ENCODE measurements at regions not wholly inside any gene's neighbourhood (a gene's known extent, or its start where the extent isn't known, plus 50 kb on each side); places are given as distances from the start of the nearest gene placed in this dataset.

GRCh38 chr3:86794361-86795065 lies 196.4 kb downstream of the VGLL3 start:
- no peak overlapping the region for H3K4me3 ChIP-seq (ENCODE audit: low read depth, low read length)
- no peak for TF ChIP-seq CTCF (IDR thresholded peaks at IDR 0.05; ENCODE audit: low read depth, low read length, missing control alignments)
- no peak for DNase-seq (ENCODE audit: low read depth)

- no peak overlapping the region for H3K4me3 ChIP-seq (ENCODE audit: low read depth, low read length)
- no peak for TF ChIP-seq CTCF (IDR thresholded peaks at IDR 0.05; ENCODE audit: low read depth, low read length, missing control alignments)
- DNase-seq (ENCODE audit: low read depth): no peak
These were observed 197.2 kb downstream of the VGLL3 start for GRCh38 chr3:86793786-86794185.

- DNase-seq (ENCODE audit: low read depth): no peak
- TF ChIP-seq CTCF (IDR thresholded peaks at IDR 0.05; ENCODE audit: low read depth, low read length, missing control alignments): no peak
These were observed 198.6 kb downstream of the VGLL3 start for GRCh38 chr3:86792316-86792715.

GRCh38 chr3:86790884-86791549 lies 199.9 kb downstream of the VGLL3 start:
- no peak for DNase-seq (ENCODE audit: low read depth)
- H3K4me3 ChIP-seq (ENCODE audit: low read depth, low read length): no peak overlapping the region
- no peak for TF ChIP-seq CTCF (IDR thresholded peaks at IDR 0.05; ENCODE audit: low read depth, low read length, missing control alignments)

More at GRCh38 chr3:86792316-86792715, 198.6 kb downstream of the VGLL3 start:
- H3K4me3 ChIP-seq (ENCODE audit: low read depth, low read length): no peak overlapping the region

GRCh38 chr3:86788371-86788770 lies 202.6 kb downstream of the VGLL3 start:
- DNase-seq (ENCODE audit: low read depth): no peak
- H3K4me3 ChIP-seq (ENCODE audit: low read depth, low read length): no peak overlapping the region
- no peak for TF ChIP-seq CTCF (IDR thresholded peaks at IDR 0.05; ENCODE audit: low read depth, low read length, missing control alignments)

- no peak overlapping the region for H3K4me3 ChIP-seq (ENCODE audit: low read depth, low read length)
- no peak for DNase-seq (ENCODE audit: low read depth)
- TF ChIP-seq CTCF (IDR thresholded peaks at IDR 0.05; ENCODE audit: low read depth, low read length, missing control alignments): no peak
These were observed 203.9 kb downstream of the VGLL3 start for GRCh38 chr3:86787091-86787490.

Measured in GM12864 (cell line).